ENCODE measurements at regions not wholly inside any gene's neighbourhood (a gene's known extent, or its start where the extent isn't known, plus 50 kb on each side); places are given as distances from the start of the nearest gene placed in this dataset.

DNA sequence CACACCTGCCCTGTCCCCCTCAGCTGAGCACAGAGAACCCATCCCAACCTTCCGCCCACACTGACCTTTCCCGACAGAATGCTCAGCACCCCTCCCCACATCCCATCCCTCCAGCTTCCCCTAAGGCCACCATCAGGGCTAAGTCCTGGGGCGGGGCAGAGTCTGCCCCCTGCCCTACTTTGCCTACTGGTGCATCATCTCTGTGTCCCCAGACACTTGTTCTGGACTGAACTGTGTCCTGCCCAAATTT lies 109.8 kb downstream of the CTTN start:
- no peaks in the 10 kb centered on the region for H3K36me3 ChIP-seq (ENCODE audit: control insufficient read depth in 1 of 2, insufficient read depth in 2 of 2, low read length in 2 of 2)
- no peaks in the 10 kb centered on the region for H3K4me1 ChIP-seq (ENCODE audit: control insufficient read depth in 1 of 2, insufficient read depth in 2 of 2, low read length in 2 of 2)
- peaks cover 7 to 11% of the 10 kb centered on the region in 2 donors for H3K9me3 ChIP-seq (ENCODE audit: control insufficient read depth in 1 of 2, low read length in 2 of 2)
- no peak overlapping the region for H3K9ac ChIP-seq (ENCODE audit: low read depth in 1 of 2, low read length in 2 of 2)
- H3K27ac ChIP-seq (ENCODE audit: low read depth, low read length), result no peak overlapping the region
- no peak overlapping the region for H3K4me3 ChIP-seq (ENCODE audit: low read depth in 1 of 2, low read length in 2 of 2)
- no peaks in the 10 kb centered on the region for H3K27me3 ChIP-seq (ENCODE audit: control insufficient read depth in 1 of 2, insufficient read depth in 2 of 2, low read length in 2 of 2)

DNA sequence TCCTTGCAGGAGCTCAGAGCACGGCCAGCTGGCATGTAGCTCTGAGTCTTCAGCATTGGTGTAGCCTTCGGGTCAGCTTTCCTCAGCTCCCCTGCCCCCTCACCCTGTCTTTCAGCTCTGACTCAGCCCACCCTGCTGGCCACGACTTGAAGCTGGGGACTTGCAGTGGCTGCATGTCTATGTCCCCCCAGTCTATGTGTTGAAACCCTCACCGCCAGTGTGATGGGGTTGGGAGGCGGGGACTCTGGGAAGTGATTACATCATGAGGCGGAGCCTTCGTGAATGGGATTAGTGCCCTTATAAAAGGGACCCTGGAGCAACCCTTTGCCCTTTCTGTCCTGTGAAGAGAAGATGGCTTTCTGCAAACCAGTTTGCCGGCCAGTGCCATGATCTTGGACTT lies 111.1 kb downstream of the CTTN start:
- H3K9me3 ChIP-seq (ENCODE audit: control insufficient read depth in 1 of 2, low read length in 2 of 2), result peaks cover 10 to 14% of the 10 kb centered on the region in 2 donors
- no peaks in the 10 kb centered on the region for H3K36me3 ChIP-seq (ENCODE audit: control insufficient read depth in 1 of 2, insufficient read depth in 2 of 2, low read length in 2 of 2)
- H3K9ac ChIP-seq (ENCODE audit: low read depth in 1 of 2, low read length in 2 of 2), result no peak overlapping the region
- H3K27me3 ChIP-seq (ENCODE audit: control insufficient read depth in 1 of 2, insufficient read depth in 2 of 2, low read length in 2 of 2), result no peaks in the 10 kb centered on the region
- H3K27ac ChIP-seq (ENCODE audit: low read depth, low read length), result no peak overlapping the region
- H3K4me1 ChIP-seq (ENCODE audit: control insufficient read depth in 1 of 2, insufficient read depth in 2 of 2, low read length in 2 of 2), result no peaks in the 10 kb centered on the region
- no peak overlapping the region for H3K4me3 ChIP-seq (ENCODE audit: low read depth in 1 of 2, low read length in 2 of 2)

- Histone ChIP-seq H3K4me1 (ENCODE audit: control insufficient read depth in 1 of 2, insufficient read depth in 2 of 2, low read length in 2 of 2) (no peaks in the 10 kb centered on the region), H3K27ac (ENCODE audit: low read depth, low read length) (no peak overlapping the region), H3K36me3 (ENCODE audit: control insufficient read depth in 1 of 2, insufficient read depth in 2 of 2, low read length in 2 of 2) (no peaks in the 10 kb centered on the region), H3K27me3 (ENCODE audit: control insufficient read depth in 1 of 2, insufficient read depth in 2 of 2, low read length in 2 of 2) (no peaks in the 10 kb centered on the region), H3K4me3 (ENCODE audit: low read depth in 1 of 2, low read length in 2 of 2) (no peak overlapping the region), H3K9me3 (ENCODE audit: control insufficient read depth in 1 of 2, low read length in 2 of 2) (peaks cover 10 to 14% of the 10 kb centered on the region in 2 donors), H3K9ac (ENCODE audit: low read depth in 1 of 2, low read length in 2 of 2) (no peak overlapping the region)
Measured at GRCh38 chr11:70510106-70510505, 111.8 kb downstream of the CTTN start.

- no peak overlapping the region for H3K9ac ChIP-seq (ENCODE audit: low read depth in 1 of 2, low read length in 2 of 2)
- no peaks in the 10 kb centered on the region for H3K4me1 ChIP-seq (ENCODE audit: control insufficient read depth in 1 of 2, insufficient read depth in 2 of 2, low read length in 2 of 2)
- H3K36me3 ChIP-seq (ENCODE audit: control insufficient read depth in 1 of 2, insufficient read depth in 2 of 2, low read length in 2 of 2), result no peaks in the 10 kb centered on the region
- H3K9me3 ChIP-seq (ENCODE audit: control insufficient read depth in 1 of 2, low read length in 2 of 2), result peaks cover 10 to 14% of the 10 kb centered on the region in 2 donors
- no peak overlapping the region for H3K27ac ChIP-seq (ENCODE audit: low read depth, low read length)
- no peaks in the 10 kb centered on the region for H3K27me3 ChIP-seq (ENCODE audit: control insufficient read depth in 1 of 2, insufficient read depth in 2 of 2, low read length in 2 of 2)
- H3K4me3 ChIP-seq (ENCODE audit: low read depth in 1 of 2, low read length in 2 of 2), result no peak overlapping the region
Measured at GRCh38 chr11:70510571-70510970, 112.2 kb downstream of the CTTN start.

DNA sequence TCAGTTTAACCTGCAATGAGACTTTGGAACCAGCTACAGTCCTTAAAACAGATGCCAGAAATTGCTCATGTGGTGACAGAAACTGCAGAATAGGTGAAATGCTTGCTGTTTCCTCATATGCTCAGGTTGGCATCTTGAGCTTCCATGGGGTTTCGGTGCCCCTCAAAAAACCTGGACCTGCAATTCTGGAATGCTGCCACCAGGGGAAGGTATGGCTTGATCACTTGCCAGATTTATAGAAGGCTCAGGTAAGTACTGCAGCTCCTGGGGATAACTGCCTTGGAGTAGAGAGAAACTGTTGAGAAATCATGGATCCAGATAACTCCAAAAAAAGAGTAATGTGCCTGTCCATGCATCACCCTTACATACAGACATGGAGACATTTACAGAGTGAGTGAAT lies 113.0 kb downstream of the CTTN start:
- H3K36me3 ChIP-seq (ENCODE audit: control insufficient read depth in 1 of 2, insufficient read depth in 2 of 2, low read length in 2 of 2), result no peaks in the 10 kb centered on the region
- H3K4me3 ChIP-seq (ENCODE audit: low read depth in 1 of 2, low read length in 2 of 2), result no peak overlapping the region
- H3K9ac ChIP-seq (ENCODE audit: low read depth in 1 of 2, low read length in 2 of 2), result no peak overlapping the region
- H3K4me1 ChIP-seq (ENCODE audit: control insufficient read depth in 1 of 2, insufficient read depth in 2 of 2, low read length in 2 of 2), result no peaks in the 10 kb centered on the region
- H3K27ac ChIP-seq (ENCODE audit: low read depth, low read length), result no peak overlapping the region
- H3K9me3 ChIP-seq (ENCODE audit: control insufficient read depth in 1 of 2, low read length in 2 of 2), result peaks cover 10 to 14% of the 10 kb centered on the region in 2 donors
- H3K27me3 ChIP-seq (ENCODE audit: control insufficient read depth in 1 of 2, insufficient read depth in 2 of 2, low read length in 2 of 2), result no peaks in the 10 kb centered on the region

- H3K4me3 ChIP-seq (ENCODE audit: low read depth in 1 of 2, low read length in 2 of 2), result no peak overlapping the region
- H3K4me1 ChIP-seq (ENCODE audit: control insufficient read depth in 1 of 2, insufficient read depth in 2 of 2, low read length in 2 of 2), result no peaks in the 10 kb centered on the region
- no peak overlapping the region for H3K27ac ChIP-seq (ENCODE audit: low read depth, low read length)
- peaks cover 10 to 14% of the 10 kb centered on the region in 2 donors for H3K9me3 ChIP-seq (ENCODE audit: control insufficient read depth in 1 of 2, low read length in 2 of 2)
- H3K27me3 ChIP-seq (ENCODE audit: control insufficient read depth in 1 of 2, insufficient read depth in 2 of 2, low read length in 2 of 2), result no peaks in the 10 kb centered on the region
- H3K9ac ChIP-seq (ENCODE audit: low read depth in 1 of 2, low read length in 2 of 2), result no peak overlapping the region
- no peaks in the 10 kb centered on the region for H3K36me3 ChIP-seq (ENCODE audit: control insufficient read depth in 1 of 2, insufficient read depth in 2 of 2, low read length in 2 of 2)
Measured at GRCh38 chr11:70512716-70513115, 114.4 kb downstream of the CTTN start.

GRCh38 chr11:70517203-70517602 lies 118.9 kb downstream of the CTTN start:
- no peak overlapping the region for H3K27ac ChIP-seq (ENCODE audit: low read depth, low read length)
- H3K4me3 ChIP-seq (ENCODE audit: low read depth in 1 of 2, low read length in 2 of 2), result no peak overlapping the region

GRCh38 chr11:70517988-70518907 lies 119.9 kb downstream of the CTTN start:
- no peak overlapping the region for H3K4me3 ChIP-seq (ENCODE audit: low read depth in 1 of 2, low read length in 2 of 2)
- no peaks in the 10 kb centered on the region for H3K36me3 ChIP-seq (ENCODE audit: control insufficient read depth in 1 of 2, insufficient read depth in 2 of 2, low read length in 2 of 2)
- H3K27ac ChIP-seq (ENCODE audit: low read depth, low read length), result no peak overlapping the region
- H3K9me3 ChIP-seq (ENCODE audit: control insufficient read depth in 1 of 2, low read length in 2 of 2), result peaks cover 1 to 2% of the 10 kb centered on the region in 2 donors
- no peaks in the 10 kb centered on the region for H3K27me3 ChIP-seq (ENCODE audit: control insufficient read depth in 1 of 2, insufficient read depth in 2 of 2, low read length in 2 of 2)
- H3K9ac ChIP-seq (ENCODE audit: low read depth in 1 of 2, low read length in 2 of 2), result no peak overlapping the region
- H3K4me1 ChIP-seq (ENCODE audit: control insufficient read depth in 1 of 2, insufficient read depth in 2 of 2, low read length in 2 of 2), result no peaks in the 10 kb centered on the region

More at GRCh38 chr11:70517203-70517602, 118.9 kb downstream of the CTTN start:
- no peak overlapping the region for H3K9ac ChIP-seq (ENCODE audit: low read depth in 1 of 2, low read length in 2 of 2)
- H3K36me3 ChIP-seq (ENCODE audit: control insufficient read depth in 1 of 2, insufficient read depth in 2 of 2, low read length in 2 of 2), result no peaks in the 10 kb centered on the region
- H3K4me1 ChIP-seq (ENCODE audit: control insufficient read depth in 1 of 2, insufficient read depth in 2 of 2, low read length in 2 of 2), result no peaks in the 10 kb centered on the region
- H3K27me3 ChIP-seq (ENCODE audit: control insufficient read depth in 1 of 2, insufficient read depth in 2 of 2, low read length in 2 of 2), result no peaks in the 10 kb centered on the region
- peaks cover 10 to 12% of the 10 kb centered on the region in 2 donors for H3K9me3 ChIP-seq (ENCODE audit: control insufficient read depth in 1 of 2, low read length in 2 of 2)

- no peaks in the 10 kb centered on the region for H3K9me3 ChIP-seq (ENCODE audit: control insufficient read depth in 1 of 2, low read length in 2 of 2)
- H3K4me1 ChIP-seq (ENCODE audit: control insufficient read depth in 1 of 2, insufficient read depth in 2 of 2, low read length in 2 of 2), result no peaks in the 10 kb centered on the region
- H3K9ac ChIP-seq (ENCODE audit: low read depth in 1 of 2, low read length in 2 of 2), result no peak overlapping the region
- no peak overlapping the region for H3K27ac ChIP-seq (ENCODE audit: low read depth, low read length)
- no peaks in the 10 kb centered on the region for H3K27me3 ChIP-seq (ENCODE audit: control insufficient read depth in 1 of 2, insufficient read depth in 2 of 2, low read length in 2 of 2)
- H3K4me3 ChIP-seq (ENCODE audit: low read depth in 1 of 2, low read length in 2 of 2), result no peak overlapping the region
- H3K36me3 ChIP-seq (ENCODE audit: control insufficient read depth in 1 of 2, insufficient read depth in 2 of 2, low read length in 2 of 2), result no peaks in the 10 kb centered on the region
Measured at GRCh38 chr11:70519117-70519516, 120.8 kb downstream of the CTTN start.

- Histone ChIP-seq H3K4me3 (ENCODE audit: low read depth in 1 of 2, low read length in 2 of 2) (no peak overlapping the region), H3K9ac (ENCODE audit: low read depth in 1 of 2, low read length in 2 of 2) (no peak overlapping the region), H3K4me1 (ENCODE audit: control insufficient read depth in 1 of 2, insufficient read depth in 2 of 2, low read length in 2 of 2) (no peaks in the 10 kb centered on the region), H3K27ac (ENCODE audit: low read depth, low read length) (no peak overlapping the region), H3K36me3 (ENCODE audit: control insufficient read depth in 1 of 2, insufficient read depth in 2 of 2, low read length in 2 of 2) (no peaks in the 10 kb centered on the region), H3K27me3 (ENCODE audit: control insufficient read depth in 1 of 2, insufficient read depth in 2 of 2, low read length in 2 of 2) (no peaks in the 10 kb centered on the region), H3K9me3 (ENCODE audit: control insufficient read depth in 1 of 2, low read length in 2 of 2) (no peaks in the 10 kb centered on the region)
Measured at GRCh38 chr11:70521475-70522308, 123.4 kb downstream of the CTTN start.

All from duodenal mucosa (tissue), 2 donors.